Peyer's patch (tissue), 4 donors: ENCODE measurements at regions not wholly inside any gene's neighbourhood (a gene's known extent, or its start where the extent isn't known, plus 50 kb on each side); places are given as distances from the start of the nearest gene placed in this dataset.

Experiments
- POLR2A ChIP-seq, 2 donors: fragments of 450-650 bp; IDR thresholded peaks; one replicate each; pipeline ENCODE4 v1.5.1; 2017; ENCODE audit warnings: antibody characterized with exemption in 2 of 2, mild to moderate bottlenecking in 2 of 2, moderate library complexity in 2 of 2
- TF ChIP-seq, protein P1 (sequence below), 6 experiments: fragments of 450-650 bp in 4 of 6; fragments of 200-600 bp in 2 of 6; sonication (generic) in 1 of 6; IDR thresholded peaks; one replicate each; pipeline ENCODE4 v1.5.1; 2017 to 2019; ENCODE audit warnings: antibody characterized with exemption in 6 of 6, mild to moderate bottlenecking in 3 of 6, moderate library complexity in 1 of 6

DNA sequence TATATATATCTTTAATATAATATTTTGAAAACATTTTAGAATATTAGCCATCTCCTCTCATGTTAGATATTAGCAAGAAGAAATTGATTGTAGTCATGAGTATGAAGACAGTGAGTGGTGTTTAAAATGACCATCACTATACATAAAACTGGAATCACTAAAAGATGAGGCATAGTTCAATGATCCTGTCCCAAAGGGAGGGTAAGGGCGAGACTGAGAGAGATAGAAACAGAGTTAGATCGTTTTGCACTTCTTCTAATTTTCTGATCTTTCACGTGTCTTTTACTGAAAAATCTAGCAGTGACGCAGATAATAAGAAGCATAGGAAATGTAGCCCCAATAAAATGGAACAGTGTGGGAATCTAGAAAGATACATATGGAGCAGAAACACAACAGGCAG, 627.4 kb downstream of the SLC16A7 start:
- TF ChIP-seq, protein P1, sequence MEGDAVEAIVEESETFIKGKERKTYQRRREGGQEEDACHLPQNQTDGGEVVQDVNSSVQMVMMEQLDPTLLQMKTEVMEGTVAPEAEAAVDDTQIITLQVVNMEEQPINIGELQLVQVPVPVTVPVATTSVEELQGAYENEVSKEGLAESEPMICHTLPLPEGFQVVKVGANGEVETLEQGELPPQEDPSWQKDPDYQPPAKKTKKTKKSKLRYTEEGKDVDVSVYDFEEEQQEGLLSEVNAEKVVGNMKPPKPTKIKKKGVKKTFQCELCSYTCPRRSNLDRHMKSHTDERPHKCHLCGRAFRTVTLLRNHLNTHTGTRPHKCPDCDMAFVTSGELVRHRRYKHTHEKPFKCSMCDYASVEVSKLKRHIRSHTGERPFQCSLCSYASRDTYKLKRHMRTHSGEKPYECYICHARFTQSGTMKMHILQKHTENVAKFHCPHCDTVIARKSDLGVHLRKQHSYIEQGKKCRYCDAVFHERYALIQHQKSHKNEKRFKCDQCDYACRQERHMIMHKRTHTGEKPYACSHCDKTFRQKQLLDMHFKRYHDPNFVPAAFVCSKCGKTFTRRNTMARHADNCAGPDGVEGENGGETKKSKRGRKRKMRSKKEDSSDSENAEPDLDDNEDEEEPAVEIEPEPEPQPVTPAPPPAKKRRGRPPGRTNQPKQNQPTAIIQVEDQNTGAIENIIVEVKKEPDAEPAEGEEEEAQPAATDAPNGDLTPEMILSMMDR (IDR thresholded peaks at IDR 0.05) = no peak
- no peak for TF ChIP-seq POLR2A (IDR thresholded peaks at IDR 0.05)
